SK-N-SH (cell line): ENCODE measurements at regions not wholly inside any gene's neighbourhood (a gene's known extent, or its start where the extent isn't known, plus 50 kb on each side); places are given as distances from the start of the nearest gene placed in this dataset.

ENCODE experiments used
- CTCF ChIA-PET: fragments of 300-600, 350-600 bp; formaldehyde crosslinking; extraction: SDS; loops from one replicate; lab custom pipeline; 2021; lab: Yijun Ruan, JAX
- POLR2A ChIA-PET: fragments of 350-600 bp; sonication (Branson Sonifier 250); formaldehyde crosslinking; extraction: SDS; loops from one replicate; lab custom pipeline; 2020; ENCODE audit warnings: antibody characterized with exemption, inconsistent platforms; lab: Yijun Ruan, JAX
- DNase-seq: peaks from one replicate; pipeline ENCODE4 v3.0.0; 2012
- H2AFZ ChIP-seq: fragments of 200-600 bp; sonication (generic); 2 replicates; pipeline ENCODE4 v1.8.1; 2016; ENCODE audit warnings: antibody characterized with exemption, mild to moderate bottlenecking, low read depth
- H3F3A ChIP-seq: fragments of 200-600 bp; sonication (generic); replicated peaks from 2 replicates; pipeline ENCODE3; 2016; ENCODE audit warnings: antibody characterized with exemption, mild to moderate bottlenecking; ENCODE audit not compliant: insufficient read depth
- H3K27ac ChIP-seq, 2 experiments: fragments of 200-500 bp in 1 of 2; fragments of 200-600 bp in 1 of 2; sonication (Bioruptor generic) in 1 of 2; sonication (generic), shearing (Covaris generic) in 1 of 2; 2 replicates each; pipeline versions ENCODE4 v1.5.1 to v1.6.1; 2014 to 2016; ENCODE audit warnings: low read depth in 2 of 2, inconsistent platforms in 1 of 2, low read length in 1 of 2, mild to moderate bottlenecking in 1 of 2, mixed read lengths in 1 of 2
- H3K27me3 ChIP-seq: fragments of 200-600 bp; sonication (generic), shearing (Covaris generic); 2 replicates; pipeline ENCODE4 v1.6.1; 2016; ENCODE audit warnings: mixed run types; ENCODE audit not compliant: insufficient read depth
- H3K36me3 ChIP-seq, 2 experiments: fragments of 200-500 bp in 1 of 2; fragments of 200-600 bp in 1 of 2; sonication (Bioruptor generic) in 1 of 2; sonication (generic) in 1 of 2; replicated peaks in 1 of 2; 2 replicates each; pipeline versions ENCODE3 to v1.5.1; 2014 to 2016; ENCODE audit warnings: low read length in 1 of 2, mild to moderate bottlenecking in 1 of 2; ENCODE audit not compliant: insufficient read depth in 2 of 2, control insufficient read depth in 1 of 2
- H3K4me1 ChIP-seq, 2 experiments: fragments of 200-500 bp in 1 of 2; fragments of 200-600 bp in 1 of 2; sonication (Bioruptor generic) in 1 of 2; sonication (generic), shearing (Covaris generic) in 1 of 2; 2 replicates each; pipeline versions ENCODE4 v1.5.1 to v1.6.1; 2014 to 2016; ENCODE audit warnings: low read depth in 1 of 2, low read length in 1 of 2, mixed run types in 1 of 2; ENCODE audit not compliant: insufficient read depth in 2 of 2, control insufficient read depth in 1 of 2
- H3K4me2 ChIP-seq: fragments of 200-600 bp; sonication (generic), shearing (Covaris generic); 2 replicates; pipeline ENCODE4 v1.6.1; 2017; ENCODE audit warnings: mixed run types
- H3K4me3 ChIP-seq, 2 experiments: fragments of 200-500 bp in 1 of 2; fragments of 200-600 bp in 1 of 2; sonication (Bioruptor generic) in 1 of 2; sonication (generic), shearing (Covaris generic) in 1 of 2; 2 replicates each; pipeline versions ENCODE4 v1.5.1 to v1.8.1; 2014 to 2016; ENCODE audit warnings: low read depth in 2 of 2, inconsistent platforms in 1 of 2, low read length in 1 of 2, mild to moderate bottlenecking in 1 of 2, mixed read lengths in 1 of 2, moderate library complexity in 1 of 2
- H3K79me2 ChIP-seq: fragments of 200-600 bp; sonication (generic); 2 replicates; pipeline ENCODE4 v1.8.1; 2017; ENCODE audit warnings: mild to moderate bottlenecking; ENCODE audit not compliant: insufficient read depth
- H3K9ac ChIP-seq: fragments of 200-600 bp; sonication (generic); 2 replicates; pipeline ENCODE4 v1.6.1; 2017; ENCODE audit warnings: mixed run types
- H3K9me2 ChIP-seq: fragments of 200-600 bp; sonication (generic); 2 replicates; pipeline ENCODE4 v1.6.1; 2017; ENCODE audit warnings: mixed run types
- H3K9me3 ChIP-seq: fragments of 200-600 bp; sonication (generic); 2 replicates; pipeline ENCODE4 v1.6.1; 2017; ENCODE audit warnings: mixed run types, mild to moderate bottlenecking, moderate library complexity
- H4K20me1 ChIP-seq: fragments of 200-600 bp; sonication (generic); 2 replicates; pipeline ENCODE4 v1.6.1; 2017; ENCODE audit warnings: mild to moderate bottlenecking, mixed run types; ENCODE audit not compliant: insufficient read depth
- CHD2 ChIP-seq: fragments of 150-350 bp; IDR thresholded peaks from 2 replicates; pipeline ENCODE4 v1.6.1; 2018; ENCODE audit warnings: low read length; ENCODE audit not compliant: partially characterized antibody
- CTCF ChIP-seq: fragments of 200-600 bp; sonication (generic); IDR thresholded peaks from 2 replicates; pipeline ENCODE4 v1.6.1; 2017; ENCODE audit warnings: antibody characterized with exemption, mild to moderate bottlenecking, moderate library complexity
- ELF1 ChIP-seq: IDR thresholded peaks from 2 replicates; pipeline ENCODE4 v1.4.0; 2012
- EP300 ChIP-seq, 2 experiments: IDR thresholded peaks; 2 replicates each; pipeline versions ENCODE4 v1.4.0 to v1.6.1; 2012; ENCODE audit warnings: borderline replicate concordance in 1 of 2, low read depth in 1 of 2, low read length in 1 of 2
- EZH2phosphoT487 ChIP-seq: fragments of 200-600 bp; sonication (generic); IDR thresholded peaks from 2 replicates; pipeline ENCODE4 v1.6.1; 2017; ENCODE audit warnings: low read depth, mixed run types, mild to moderate bottlenecking, antibody characterized with exemption, moderate library complexity, borderline replicate concordance
- FOXJ3 ChIP-seq: sonication (generic); formaldehyde crosslinking; IDR thresholded peaks from 2 replicates; pipeline ENCODE4 v1.5.1; 2020; ENCODE audit warnings: mild to moderate bottlenecking, missing genetic modification reagents
- FOXM1 ChIP-seq: IDR thresholded peaks from 2 replicates; pipeline ENCODE4 v1.4.0; 2012; ENCODE audit warnings: low read depth, mild to moderate bottlenecking
- GABPA ChIP-seq: IDR thresholded peaks from 2 replicates; pipeline ENCODE4 v1.4.0; 2012; ENCODE audit warnings: low read depth, mild to moderate bottlenecking
- GATA2 ChIP-seq: sonication (generic); formaldehyde crosslinking; IDR thresholded peaks from 2 replicates; pipeline ENCODE4 v1.5.0; 2020; ENCODE audit warnings: mild to moderate bottlenecking, missing genetic modification reagents
- IRF3 ChIP-seq: fragments of 150-350 bp; IDR thresholded peaks from 2 replicates; pipeline ENCODE4 v1.6.1; 2016; ENCODE audit warnings: mild to moderate bottlenecking, low read depth, low read length
- JUND ChIP-seq: IDR thresholded peaks from 2 replicates; pipeline ENCODE4 v1.4.0; 2012
- MEF2A ChIP-seq: IDR thresholded peaks from 2 replicates; pipeline ENCODE4 v1.4.0; 2012; ENCODE audit warnings: low read depth, borderline replicate concordance
- PBX3 ChIP-seq: IDR thresholded peaks from 2 replicates; pipeline ENCODE4; 2012
- POLR2AphosphoS5 ChIP-seq: IDR thresholded peaks from 2 replicates; pipeline ENCODE4 v1.6.1; 2012; ENCODE audit warnings: low read depth, low read length
- RXRA ChIP-seq: IDR thresholded peaks from 2 replicates; pipeline ENCODE4 v1.4.0; 2012; ENCODE audit warnings: low read depth, mild to moderate bottlenecking, borderline replicate concordance
- TAF1 ChIP-seq: IDR thresholded peaks from 2 replicates; pipeline ENCODE4 v1.6.1; 2012; ENCODE audit warnings: low read depth, mild to moderate bottlenecking, low read length, moderate library complexity, borderline replicate concordance
- TCF12 ChIP-seq: IDR thresholded peaks from 2 replicates; pipeline ENCODE4 v1.4.0; 2012
- TEAD4 ChIP-seq: IDR thresholded peaks from 2 replicates; pipeline ENCODE4 v1.4.0; 2012; ENCODE audit warnings: mild to moderate bottlenecking, borderline replicate concordance; ENCODE audit not compliant: insufficient read depth
- USF1 ChIP-seq: IDR thresholded peaks from 2 replicates; pipeline ENCODE4 v1.4.0; 2012; ENCODE audit warnings: low read depth, borderline replicate concordance
- WGBS: methylation state at CpG from one replicate; pipeline ENCODE4 v1.1.6; 2017; ENCODE audit warnings: low lambda C conversion rate; 5-methylcytosine and 5-hydroxymethylcytosine counted together

GRCh38 chr13:104011505-104012241, 945.5 kb upstream of the SLC10A2 start:
- POLR2A ChIA-PET: no interaction called here
- CTCF ChIA-PET: no interaction called here
- Histone ChIP-seq H3K9me2 (no peaks in the 10 kb centered on the region), H2AFZ (no peak overlapping the region), H3K4me3 (no peak overlapping the region; a peak in 1 of 4 replicates), H3K9me3 (no peaks in the 10 kb centered on the region), H3K27ac (peak overlapping the region in 1 of 2 experiments; percentile 100; a peak in 2 of 4 replicates), H3K4me2 (no peak overlapping the region), H3K9ac (no peak overlapping the region), H3K79me2 (no peaks in the 10 kb centered on the region), H4K20me1 (no peaks in the 10 kb centered on the region), H3K36me3 (no peaks in the 10 kb centered on the region), H3F3A (peaks cover 11% of the 10 kb centered on the region), H3K27me3 (no peaks in the 10 kb centered on the region), H3K4me1 (peaks cover 0 to 15% of the 10 kb centered on the region in 2 experiments; a peak in 2 of 4 replicates)
- TF ChIP-seq EZH2phosphoT487: no peak
- no peak for TF ChIP-seq CHD2
- no peak for TF ChIP-seq USF1
- no peak for TF ChIP-seq RXRA
- TF ChIP-seq PBX3: no peak
- no peak for TF ChIP-seq ELF1
- no peak for DNase-seq
- WGBS: 78% methylated on average over 18 of the region's 18 CpGs

GRCh38 chr13:104008541-104009435, 942.6 kb upstream of the SLC10A2 start:
- H3K4me2 ChIP-seq: peak overlapping the region; percentile 32
- H2AFZ ChIP-seq: no peak overlapping the region
- H3K4me1 ChIP-seq: peaks cover 0 to 31% of the 10 kb centered on the region in 2 experiments; a peak in 2 of 4 replicates
- H3K9me2 ChIP-seq: no peaks in the 10 kb centered on the region
- H3K4me3 ChIP-seq: no peak overlapping the region
- peak overlapping the region; percentile 47 to 100; a peak in 3 of 4 replicates for H3K27ac ChIP-seq
- WGBS: 8% methylated on average over 8 of the region's 8 CpGs
- H4K20me1 ChIP-seq: no peaks in the 10 kb centered on the region
- POLR2A ChIA-PET: interaction anchor here (1.1 kb wide), 1 partner anchor 655 kb away, joined by 3 read pairs; no protein-coding TSS in a partner anchor
- H3K9me3 ChIP-seq: no peaks in the 10 kb centered on the region
- CTCF ChIA-PET: no interaction called here
- H3K36me3 ChIP-seq: no peaks in the 10 kb centered on the region
- no peaks in the 10 kb centered on the region for H3K27me3 ChIP-seq
- H3F3A ChIP-seq: peaks cover 11% of the 10 kb centered on the region
- DNase-seq: peak; percentile 22
- no peak overlapping the region for H3K9ac ChIP-seq
- H3K79me2 ChIP-seq: no peaks in the 10 kb centered on the region
- TF ChIP-seq TCF12 (peak; percentile 42), IRF3 (no peak), USF1 (no peak), ELF1 (no peak), EZH2phosphoT487 (no peak), FOXM1 (no peak), TEAD4 (peak; percentile 58; the same call in 1 of the 2 replicates), POLR2AphosphoS5 (no peak), TAF1 (no peak), GABPA (no peak), CTCF (no peak), CHD2 (no peak), GATA2 (CRISPR knock-in tag) (peak; percentile 76), FOXJ3 (CRISPR knock-in tag) (no peak; the same call in none of the 2 replicates), JUND (peak; percentile 11), MEF2A (no peak), EP300 (IDR thresholded peaks at IDR 0.05; ENCODE audit: borderline replicate concordance in 1 of 2, low read depth in 1 of 2, low read length in 1 of 2) (peak in 1 of 2 experiments; percentile 93; a peak in 3 of 4 replicates)
